ENCODE measurements at regions not wholly inside any gene's neighbourhood (a gene's known extent, or its start where the extent isn't known, plus 50 kb on each side); places are given as distances from the start of the nearest gene placed in this dataset.
A peak's percentile ranks its signal among the peaks of the same experiment; 100 is the strongest.
"Not testable (repeated sequence)": the region's sequence is repeated elsewhere in the genome, so short reads cannot be mapped to it uniquely, and the experiment has no call there.

GRCh38 chr12:105479710-105480109 lies 149.2 kb downstream of the C12orf75 start:
- no peak overlapping the region for H3K27ac ChIP-seq

GRCh38 chr12:105480162-105480561 lies 149.7 kb downstream of the C12orf75 start:
- DNase-seq (ENCODE audit: low read depth, low spot score) = no peak
- no peak overlapping the region for H3K27ac ChIP-seq

More at GRCh38 chr12:105479710-105480109, 149.2 kb downstream of the C12orf75 start:
- no peak for DNase-seq (ENCODE audit: low read depth, low spot score)

DNA sequence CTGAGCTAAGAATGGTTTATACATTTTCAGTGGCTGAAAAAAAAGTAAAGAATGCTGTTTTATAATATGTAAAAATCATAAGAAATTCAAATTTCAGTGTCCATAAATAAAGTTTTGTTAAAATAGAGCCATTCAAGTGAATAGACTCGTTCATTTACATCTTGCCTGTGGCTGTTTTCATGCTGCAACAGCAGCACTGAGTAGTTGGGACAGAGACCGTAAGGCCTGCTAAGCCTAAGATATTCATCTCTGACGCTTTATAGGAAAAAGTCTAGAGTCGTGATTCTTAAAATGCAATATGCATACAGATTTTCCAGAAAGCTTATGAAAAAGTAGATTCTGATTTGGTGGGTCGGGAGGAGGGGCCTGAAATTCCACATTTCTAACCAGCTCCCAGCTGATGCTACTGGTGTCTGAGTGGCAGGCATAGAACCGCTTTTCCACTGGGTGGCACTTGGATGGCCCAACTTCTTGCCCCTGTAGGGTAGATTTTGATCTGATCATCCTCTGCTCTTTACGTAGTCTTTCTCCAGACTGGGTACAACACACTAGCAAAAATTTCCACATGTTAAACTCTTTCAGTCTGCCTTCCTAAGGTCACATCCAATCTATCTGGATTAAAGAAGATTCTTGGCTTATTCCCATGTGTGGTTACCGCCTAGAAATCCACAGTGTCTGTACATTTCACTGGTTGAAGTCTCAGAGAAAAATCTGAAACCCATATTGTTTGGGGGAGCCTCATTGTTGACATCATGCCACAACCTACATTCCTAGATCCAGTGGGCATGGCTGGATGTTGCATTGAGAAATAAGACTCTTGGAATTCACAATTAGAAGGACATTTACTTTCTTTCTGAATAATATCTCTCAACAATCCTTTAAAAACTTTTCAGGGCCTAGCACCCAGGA lies 151.2 kb downstream of the C12orf75 start:
- DNase-seq (ENCODE audit: low read depth, low spot score) = no peak
- H3K27ac ChIP-seq = no peak overlapping the region

DNA sequence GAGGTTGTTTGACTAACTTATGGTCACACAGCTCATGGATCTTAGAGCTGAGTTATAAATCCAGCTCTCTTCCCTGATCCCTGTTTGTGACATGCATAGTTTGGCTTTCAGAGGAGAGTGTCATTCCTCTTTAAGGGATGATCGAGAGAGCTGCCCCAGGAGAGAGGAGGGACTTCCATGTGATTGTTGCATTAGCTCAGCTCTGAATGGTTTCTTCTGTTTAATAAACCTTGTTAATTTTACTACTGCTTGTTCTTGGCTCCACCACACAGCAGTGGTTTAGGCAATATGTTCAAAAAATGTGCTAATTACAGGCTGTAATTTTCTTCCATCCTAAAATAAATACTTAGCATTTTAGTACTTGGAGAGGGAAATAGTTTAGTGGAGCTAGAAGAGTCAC lies 152.5 kb downstream of the C12orf75 start:
- DNase-seq (ENCODE audit: low read depth, low spot score) = no peak
- no peak overlapping the region for H3K27ac ChIP-seq

GRCh38 chr12:105483691-105484090 lies 153.2 kb downstream of the C12orf75 start:
- H3K27ac ChIP-seq = no peak overlapping the region
- DNase-seq (ENCODE audit: low read depth, low spot score) = no peak

DNA sequence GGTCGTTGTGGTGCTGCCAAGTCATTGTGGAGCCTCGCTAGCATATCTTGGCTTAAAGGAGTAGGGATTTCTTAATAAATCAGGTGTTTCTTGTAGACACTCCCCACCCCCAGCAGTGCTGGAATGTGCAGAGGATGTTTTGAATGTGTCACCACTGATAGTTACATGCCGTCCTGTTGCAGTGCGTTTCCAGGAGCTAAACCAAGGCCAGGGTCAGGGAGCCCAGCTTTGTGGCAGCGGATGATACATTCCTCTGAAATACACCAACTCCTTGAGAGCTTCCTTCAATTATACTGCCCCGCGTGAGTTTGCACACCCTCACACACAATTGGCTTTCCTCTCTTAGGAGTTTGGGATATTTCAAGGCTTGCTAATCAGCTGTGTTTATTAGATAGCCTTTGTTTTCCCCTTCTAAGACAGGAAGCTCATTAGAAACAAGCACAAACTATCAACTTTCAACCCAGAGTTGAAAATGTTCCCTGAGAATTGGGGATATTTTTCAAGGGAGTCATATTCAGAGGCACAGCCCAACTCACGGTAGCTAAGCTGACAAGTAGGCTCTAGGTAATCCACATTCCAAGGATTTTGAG lies 154.9 kb downstream of the C12orf75 start:
- DNase-seq (ENCODE audit: low read depth, low spot score) = no peak
- no peak overlapping the region for H3K27ac ChIP-seq

- no peak overlapping the region for H3K27ac ChIP-seq
These were observed 155.4 kb downstream of the C12orf75 start for GRCh38 chr12:105485921-105486320.

DNA sequence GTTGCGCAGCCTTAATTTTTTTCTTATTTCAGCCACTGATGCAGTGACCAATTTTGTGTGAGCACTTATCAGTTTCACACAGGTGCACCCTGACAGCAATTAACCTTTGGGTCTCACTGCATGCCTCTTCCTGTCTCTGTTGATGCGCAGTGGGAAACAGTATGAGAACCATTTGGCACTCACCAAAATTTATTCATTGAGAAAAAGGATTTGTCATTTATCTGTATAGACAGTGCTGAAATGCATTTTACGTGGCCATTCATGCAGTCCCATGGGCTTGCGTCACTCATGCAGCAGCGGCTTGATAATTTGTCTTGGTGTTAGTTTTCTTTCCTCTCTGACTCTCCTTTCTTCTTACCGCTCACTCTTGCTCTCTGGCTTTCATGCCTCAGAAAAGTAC lies 157.5 kb downstream of the C12orf75 start:
- DNase-seq (ENCODE audit: low read depth, low spot score) = no peak
- H3K27ac ChIP-seq = no peak overlapping the region

More at GRCh38 chr12:105485921-105486320, 155.4 kb downstream of the C12orf75 start:
- no peak for DNase-seq (ENCODE audit: low read depth, low spot score)

DNA sequence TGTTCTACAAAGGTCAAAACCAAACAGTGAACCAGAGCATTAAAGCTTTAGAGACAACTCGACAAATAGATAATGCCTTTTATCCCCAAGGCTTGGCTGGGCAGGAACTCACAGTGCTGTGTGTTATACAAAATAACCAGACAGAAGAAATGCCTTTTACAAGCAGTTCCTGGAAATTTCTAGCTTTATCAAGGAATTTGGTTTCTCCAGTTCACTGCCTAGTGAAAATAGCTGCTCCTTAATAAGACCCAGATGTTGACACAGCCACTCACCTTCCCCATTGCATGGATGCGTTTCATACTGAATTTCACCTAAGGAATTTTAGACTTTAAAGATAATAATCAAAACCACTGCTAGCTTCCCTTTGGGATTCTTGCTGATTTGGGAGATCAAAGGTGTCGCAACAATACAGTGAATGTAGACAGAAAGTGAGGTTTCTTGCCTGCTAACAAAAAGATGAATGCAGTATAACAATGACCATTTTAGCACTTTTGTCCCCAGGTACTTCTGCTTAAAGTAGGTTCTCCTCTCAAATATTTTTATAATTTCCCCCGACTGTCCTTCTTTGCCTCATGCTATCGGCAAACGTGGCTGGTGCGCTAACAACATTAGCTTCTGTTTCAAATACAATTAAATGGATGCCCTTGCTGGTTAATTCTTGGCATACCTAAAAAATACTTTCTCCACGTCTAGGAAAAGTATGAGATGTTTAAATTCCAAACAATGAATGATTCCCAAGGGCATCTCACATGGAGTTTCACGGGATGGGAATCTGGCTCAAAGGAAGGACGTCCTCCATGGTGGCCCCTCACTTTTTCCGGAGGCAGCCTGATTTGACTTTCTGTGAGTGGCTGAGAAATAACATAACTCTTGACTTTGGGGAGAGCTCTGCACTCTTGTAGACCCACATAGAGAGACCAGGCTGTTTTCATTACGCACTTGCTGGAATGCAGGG lies 162.4 kb downstream of the C12orf75 start:
- no peak overlapping the region for H3K27ac ChIP-seq
- DNase-seq (ENCODE audit: low read depth, low spot score) = no peak

DNA sequence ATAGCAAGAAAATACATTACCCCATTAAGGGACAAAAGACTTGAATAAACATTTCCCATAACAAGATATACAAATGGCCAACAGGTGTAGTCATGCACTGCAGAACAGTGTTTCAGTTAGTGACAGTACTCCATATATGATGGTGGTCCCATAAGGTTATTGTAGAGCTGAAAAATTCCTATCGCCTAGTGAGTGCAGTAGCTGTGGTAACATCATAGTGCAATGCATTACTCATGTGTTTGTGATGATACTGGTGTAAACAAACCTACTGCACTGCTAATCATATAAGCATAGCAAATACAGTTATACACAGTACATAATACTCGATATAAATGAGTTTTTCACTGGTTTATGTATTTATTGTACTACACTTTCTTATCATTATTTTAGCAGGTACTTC lies 168.7 kb downstream of the C12orf75 start:
- DNase-seq (ENCODE audit: low read depth, low spot score) = no peak
- no peak overlapping the region for H3K27ac ChIP-seq

GRCh38 chr12:105500676-105501075 lies 170.2 kb downstream of the C12orf75 start:
- H3K27ac ChIP-seq = not testable (repeated sequence)

DNA sequence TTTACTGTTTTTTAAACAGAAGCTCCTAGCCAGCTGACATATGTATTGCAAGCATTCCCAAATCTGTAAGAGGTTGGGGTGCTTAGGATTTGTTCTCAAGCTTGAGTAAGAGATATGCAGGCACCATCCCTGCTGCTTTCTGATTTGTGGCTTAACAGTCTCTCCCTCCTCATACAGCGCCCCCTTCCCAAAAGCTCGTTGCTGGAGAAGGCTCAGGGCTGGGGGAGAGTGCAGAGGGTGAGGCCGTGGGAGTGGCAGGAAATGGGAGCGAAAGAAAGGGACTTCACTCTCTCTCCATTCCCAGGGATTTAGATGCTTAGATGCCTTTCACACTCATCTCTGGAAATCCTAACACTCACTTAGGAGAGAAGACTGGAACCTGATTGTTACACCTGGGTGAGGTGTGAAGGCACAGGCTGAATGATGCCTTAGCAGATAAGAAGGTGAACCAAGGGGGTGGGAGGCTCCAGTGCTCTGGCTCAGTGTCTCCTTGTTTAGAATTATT lies 172.0 kb downstream of the C12orf75 start:
- no peak for DNase-seq (ENCODE audit: low read depth, low spot score)
- H3K27ac ChIP-seq = no peak overlapping the region

More at GRCh38 chr12:105500676-105501075, 170.2 kb downstream of the C12orf75 start:
- DNase-seq (ENCODE audit: low read depth, low spot score) = not testable (repeated sequence)

- no peak for DNase-seq (ENCODE audit: low read depth, low spot score)
These were observed 173.1 kb downstream of the C12orf75 start for GRCh38 chr12:105503619-105504018.

DNA sequence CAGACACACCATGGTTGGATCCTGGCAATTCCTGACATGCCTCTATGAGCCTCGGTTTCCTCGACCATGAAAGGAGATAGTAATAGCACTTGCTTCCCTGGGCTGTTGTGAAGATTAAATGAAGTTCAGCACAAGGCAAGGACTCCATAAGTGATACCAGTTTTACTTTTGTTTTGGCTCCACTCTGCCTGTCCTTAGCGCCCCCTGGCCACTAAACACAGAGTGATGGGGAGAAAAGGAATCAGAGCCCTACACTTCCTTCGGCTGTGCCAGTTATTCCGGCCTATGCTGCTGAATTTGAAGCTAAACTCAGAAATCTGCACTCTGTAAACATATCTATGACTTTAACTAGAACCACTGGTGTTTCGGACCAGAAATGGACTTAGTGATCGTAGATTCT lies 173.8 kb downstream of the C12orf75 start:
- DNase-seq (ENCODE audit: low read depth, low spot score) = no peak
- no peak overlapping the region for H3K27ac ChIP-seq

More at GRCh38 chr12:105503619-105504018, 173.1 kb downstream of the C12orf75 start:
- no peak overlapping the region for H3K27ac ChIP-seq

GRCh38 chr12:105506678-105507310 lies 176.3 kb downstream of the C12orf75 start:
- peak; percentile 24 for DNase-seq (ENCODE audit: low read depth, low spot score)
- no peak overlapping the region for H3K27ac ChIP-seq

GRCh38 chr12:105507311-105508038 lies 177.0 kb downstream of the C12orf75 start:
- no peak overlapping the region for H3K27ac ChIP-seq
- no peak for DNase-seq (ENCODE audit: low read depth, low spot score)

DNA sequence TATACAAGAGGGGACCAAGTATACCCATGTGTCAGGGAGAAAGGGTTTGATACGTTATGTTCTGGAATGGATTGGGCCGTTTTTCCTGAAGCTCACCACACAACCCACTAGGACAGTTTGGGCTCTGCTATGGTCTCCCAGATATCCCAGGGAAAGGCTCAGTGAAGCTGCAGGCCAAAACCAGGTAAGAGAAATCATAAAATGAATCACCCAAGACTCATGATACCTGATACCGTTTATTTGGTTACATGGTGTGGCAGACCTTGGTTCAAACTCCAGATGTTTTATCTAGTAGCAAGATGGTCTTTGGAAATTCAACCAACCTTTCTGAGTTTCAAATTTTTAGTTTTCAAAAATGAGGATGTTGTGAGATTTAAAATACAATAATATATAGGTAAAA lies 177.6 kb downstream of the C12orf75 start:
- no peak overlapping the region for H3K27ac ChIP-seq
- no peak for DNase-seq (ENCODE audit: low read depth, low spot score)

- H3K27ac ChIP-seq = no peak overlapping the region
- DNase-seq (ENCODE audit: low read depth, low spot score) = no peak
These were observed 180.0 kb downstream of the C12orf75 start for GRCh38 chr12:105510526-105510925.

DNA sequence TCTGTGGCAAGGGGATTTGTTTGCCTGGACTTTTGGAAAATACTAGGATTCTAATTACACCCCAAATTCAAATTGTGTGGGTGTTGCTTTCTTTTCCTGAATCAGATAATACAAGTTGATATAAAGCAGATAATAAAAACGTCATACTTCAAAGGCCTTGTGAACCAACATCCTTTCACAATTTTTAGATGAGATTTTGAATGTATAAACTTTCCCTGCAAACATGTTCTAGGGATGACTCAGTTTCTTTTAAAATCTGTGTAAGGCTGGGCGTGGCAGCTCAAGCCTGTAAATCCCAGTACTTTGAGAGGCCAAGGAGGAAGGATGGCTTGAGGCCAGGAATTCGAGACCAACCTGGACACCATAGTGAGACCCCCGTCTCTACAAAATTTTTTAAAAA lies 182.4 kb downstream of the C12orf75 start:
- DNase-seq (ENCODE audit: low read depth, low spot score); H3K27ac ChIP-seq: not testable (repeated sequence)
